A549 (cell line): ENCODE measurements at regions not wholly inside any gene's neighbourhood (a gene's known extent, or its start where the extent isn't known, plus 50 kb on each side); places are given as distances from the start of the nearest gene placed in this dataset.

Source experiments
- ATAC-seq, 2 experiments: fragments of 200-7000 bp in 1 of 2; fragments of >200 bp in 1 of 2; cut with Nextera tagmentation in 1 of 2; cut with Tn5 transposase in 1 of 2; 3 replicates each; pipeline versions ENCODE4 v1.8.0 to v1.9.1; 2018 to 2020; ENCODE audit warnings: mild to moderate bottlenecking in 1 of 2, moderate library complexity in 1 of 2
- CTCF ChIA-PET: fragments of 300-600 bp; sonication (Branson Sonifier 250); formaldehyde crosslinking; extraction: SDS; loops from one replicate; lab custom pipeline; 2021; ENCODE audit warnings: antibody characterized with exemption, inconsistent platforms; lab: Yijun Ruan, JAX
- POLR2A ChIA-PET: fragments of 350-600 bp; formaldehyde crosslinking; extraction: SDS; loops from one replicate; lab custom pipeline; 2021; ENCODE audit warnings: antibody characterized with exemption, inconsistent platforms; lab: Yijun Ruan, JAX
- DNase-seq, 2 experiments: peaks; one replicate each; pipeline versions ENCODE4 v3.0.0 to v3.0.0-alpha.2; 2011 to 2016; ENCODE audit warnings: low read depth in 1 of 2, low spot score in 1 of 2
- FAIRE-seq: peaks from 2 replicates; lab custom pipeline; 2011; peaks lifted over from hg19 to GRCh38; lab: Jason Lieb, UNC
- H3K27ac ChIP-seq, 2 experiments: fragments of >200 bp; sonication (Bioruptor Twin); formaldehyde crosslinking; 3 replicates each; pipeline ENCODE4 v1.5.1; 2016 to 2017
- H3K4me1 ChIP-seq: fragments of >200 bp; sonication (Bioruptor Twin); formaldehyde crosslinking; 3 replicates; pipeline ENCODE4 v1.6.1; 2016
- H3K4me2 ChIP-seq: fragments of >200 bp; sonication (Bioruptor Twin); formaldehyde crosslinking; 3 replicates; pipeline ENCODE4 v1.6.1; 2016
- H3K4me3 ChIP-seq: fragments of >200 bp; sonication (Bioruptor Twin); formaldehyde crosslinking; 3 replicates; pipeline ENCODE4 v1.5.1; 2016
- H3K9me3 ChIP-seq: fragments of >200 bp; sonication (Bioruptor Twin); formaldehyde crosslinking; 3 replicates; pipeline ENCODE4 v1.6.1; 2016
- EHMT2 ChIP-seq: fragments of 200-600 bp; sonication (generic); IDR thresholded peaks from 2 replicates; pipeline ENCODE4 v1.6.1; 2016; ENCODE audit warnings: antibody characterized with exemption, low read depth, mild to moderate bottlenecking, moderate library complexity
- ESRRA ChIP-seq: fragments of 150-350 bp; IDR thresholded peaks from 2 replicates; pipeline ENCODE4 v1.6.1; 2014; ENCODE audit warnings: mild to moderate bottlenecking, low read length, borderline replicate concordance
- FOSL2 ChIP-seq, 2 experiments: fragments of 450-650 bp in 1 of 2; fragments of >200 bp in 1 of 2; sonication (Bioruptor Twin) in 1 of 2; formaldehyde crosslinking; IDR thresholded peaks; 2 replicates each; pipeline versions ENCODE4 v1.5.0 to v1.6.1; 2016 to 2020; ENCODE audit warnings: mild to moderate bottlenecking in 1 of 2, moderate library complexity in 1 of 2
- GATA3 ChIP-seq: IDR thresholded peaks from 2 replicates; pipeline ENCODE4 v1.6.1; 2012; ENCODE audit warnings: borderline replicate concordance
- HDAC2 ChIP-seq: fragments of 200-600 bp; sonication (generic); IDR thresholded peaks from 2 replicates; pipeline ENCODE4 v1.6.1; 2016
- HEYL ChIP-seq: fragments of 250-450 bp; sonication (Bioruptor Pico); IDR thresholded peaks from 2 replicates; pipeline ENCODE4 v1.8.0; 2021; ENCODE audit warnings: mild to moderate bottlenecking, moderate library complexity
- HOXB13 ChIP-seq: fragments of 250-450 bp; sonication (Bioruptor Pico); IDR thresholded peaks from 2 replicates; pipeline ENCODE4 v1.5.0; 2020; ENCODE audit warnings: low read depth, mild to moderate bottlenecking, moderate library complexity
- HOXB5 ChIP-seq: fragments of 250-450 bp; sonication (Bioruptor Pico); IDR thresholded peaks from 2 replicates; pipeline ENCODE4 v1.5.0; 2020; ENCODE audit warnings: mild to moderate bottlenecking, moderate library complexity
- KDM1A ChIP-seq: fragments of 200-600 bp; sonication (generic); IDR thresholded peaks from 2 replicates; pipeline ENCODE4 v1.6.1; 2016; ENCODE audit warnings: low read depth, mild to moderate bottlenecking
- MAFK ChIP-seq: fragments of 450-650 bp; IDR thresholded peaks from 2 replicates; pipeline ENCODE4 v1.6.1; 2014; ENCODE audit not compliant: partially characterized antibody
- MAZ ChIP-seq: fragments of 150-350 bp; IDR thresholded peaks from 2 replicates; pipeline ENCODE4 v1.6.1; 2014; ENCODE audit warnings: antibody characterized with exemption, low read depth, low read length, borderline replicate concordance
- PHF8 ChIP-seq: fragments of 200-600 bp; sonication (generic); IDR thresholded peaks from 2 replicates; pipeline ENCODE4 v1.6.1; 2016; ENCODE audit warnings: low read depth, mild to moderate bottlenecking, antibody characterized with exemption, moderate library complexity, borderline replicate concordance
- RFX5 ChIP-seq: fragments of 450-650 bp; IDR thresholded peaks from 2 replicates; pipeline ENCODE4 v1.7.1; 2014; ENCODE audit warnings: antibody characterized with exemption, mild to moderate bottlenecking, moderate library complexity
- ZFP36 ChIP-seq: fragments of 450-650 bp; IDR thresholded peaks from 2 replicates; pipeline ENCODE4 v1.6.1; 2014; ENCODE audit warnings: borderline replicate concordance; ENCODE audit not compliant: partially characterized antibody
- WGBS: methylation state at CpG from one replicate; pipeline ENCODE4 v1.1.6; 2017; ENCODE audit errors: missing lambda C conversion rate; 5-methylcytosine and 5-hydroxymethylcytosine counted together
- TF ChIP-seq, protein P1 (sequence below): fragments of >200 bp; sonication (Bioruptor Twin); formaldehyde crosslinking; IDR thresholded peaks from 2 replicates; pipeline ENCODE4 v1.6.1; 2016
- TF ChIP-seq, protein P2 (sequence below): fragments of 200-600 bp; sonication (generic); IDR thresholded peaks from 2 replicates; pipeline ENCODE4 v1.6.1; 2016; ENCODE audit warnings: antibody characterized with exemption, mild to moderate bottlenecking, moderate library complexity
- TF ChIP-seq, protein P3 (sequence below): IDR thresholded peaks from 2 replicates; pipeline ENCODE4 v1.6.1; 2012
- TF ChIP-seq, protein P4 (sequence below): fragments of >200 bp; sonication (Bioruptor Twin); formaldehyde crosslinking; IDR thresholded peaks from 3 replicates; pipeline ENCODE4 v1.5.1; 2016

DNA sequence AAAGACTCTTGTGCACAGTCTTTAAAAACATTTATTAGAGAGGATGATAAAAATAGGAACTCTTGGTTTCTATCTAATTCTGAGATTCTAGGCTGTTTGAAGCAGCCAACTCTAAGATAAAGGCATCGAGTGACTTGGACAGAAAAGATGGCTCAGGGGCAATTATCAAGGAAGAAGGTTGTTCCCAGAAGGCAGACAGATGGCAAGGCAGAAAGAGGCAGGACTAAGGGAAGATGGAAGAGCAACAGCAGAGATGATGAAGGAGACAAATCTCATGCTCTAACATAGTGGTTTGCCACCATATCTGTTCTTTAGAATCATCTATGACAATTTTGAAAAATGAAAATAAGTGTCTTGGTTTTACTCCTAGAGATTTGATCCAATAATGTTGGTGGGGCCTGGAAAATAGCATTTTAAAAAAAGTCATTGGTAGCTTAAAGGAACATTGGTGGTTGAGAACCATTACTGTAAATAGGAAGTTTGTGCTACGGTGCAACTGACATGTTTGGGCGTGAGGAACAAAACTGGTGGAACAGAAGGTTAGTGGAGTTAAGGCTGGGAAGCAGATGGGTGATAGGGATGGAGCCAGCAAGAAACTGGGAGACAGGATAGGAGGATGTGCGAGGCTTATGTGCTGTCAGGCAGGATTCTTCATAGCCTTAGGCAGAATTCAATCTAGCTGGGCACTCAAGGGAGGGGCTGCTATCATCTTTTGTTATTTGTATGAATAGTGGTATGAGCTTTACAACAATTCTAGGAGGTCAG, 751.1 kb downstream of the DHX35 start (continued):
- TF ChIP-seq, protein P1, sequence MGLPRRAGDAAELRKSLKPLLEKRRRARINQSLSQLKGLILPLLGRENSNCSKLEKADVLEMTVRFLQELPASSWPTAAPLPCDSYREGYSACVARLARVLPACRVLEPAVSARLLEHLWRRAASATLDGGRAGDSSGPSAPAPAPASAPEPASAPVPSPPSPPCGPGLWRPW, result no peak
- no peak for TF ChIP-seq ESRRA
- TF ChIP-seq HDAC2, result no peak

DNA sequence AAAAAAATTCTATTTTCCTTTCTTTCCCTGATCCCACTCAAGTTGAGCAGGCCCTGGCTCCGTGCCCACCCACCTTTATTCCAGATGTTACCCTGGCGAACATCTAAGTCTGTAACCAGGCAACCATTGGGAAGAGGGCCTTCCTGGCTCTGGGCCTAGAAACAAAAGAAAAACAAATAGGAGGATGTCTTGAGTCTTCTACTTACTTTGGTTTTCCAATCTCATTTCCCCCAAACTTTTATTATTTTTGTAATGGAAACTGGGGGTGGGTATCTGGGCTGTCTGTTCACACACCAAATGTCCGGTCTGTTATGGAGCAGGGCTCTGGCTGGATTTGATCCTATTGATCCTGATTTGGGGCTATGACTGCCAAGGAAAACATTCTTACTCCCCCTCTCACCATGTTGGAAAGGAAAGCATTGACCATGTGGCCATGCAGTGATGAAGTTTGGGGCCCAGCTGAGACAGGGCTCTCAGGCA, 744.1 kb downstream of the DHX35 start:
- Histone ChIP-seq H3K4me2 (no peak overlapping the region), H3K9me3 (no peaks in the 10 kb centered on the region), H3K4me3 (no peak overlapping the region), H3K27ac (no peak overlapping the region), H3K4me1 (no peaks in the 10 kb centered on the region)
- ChIA-PET POLR2A (no interaction called here), CTCF (no interaction called here)
- no peak for ATAC-seq
- FAIRE-seq, result no peak
- WGBS, result 2% methylated on average over 3 of the region's 3 CpGs
- TF ChIP-seq, protein P2, sequence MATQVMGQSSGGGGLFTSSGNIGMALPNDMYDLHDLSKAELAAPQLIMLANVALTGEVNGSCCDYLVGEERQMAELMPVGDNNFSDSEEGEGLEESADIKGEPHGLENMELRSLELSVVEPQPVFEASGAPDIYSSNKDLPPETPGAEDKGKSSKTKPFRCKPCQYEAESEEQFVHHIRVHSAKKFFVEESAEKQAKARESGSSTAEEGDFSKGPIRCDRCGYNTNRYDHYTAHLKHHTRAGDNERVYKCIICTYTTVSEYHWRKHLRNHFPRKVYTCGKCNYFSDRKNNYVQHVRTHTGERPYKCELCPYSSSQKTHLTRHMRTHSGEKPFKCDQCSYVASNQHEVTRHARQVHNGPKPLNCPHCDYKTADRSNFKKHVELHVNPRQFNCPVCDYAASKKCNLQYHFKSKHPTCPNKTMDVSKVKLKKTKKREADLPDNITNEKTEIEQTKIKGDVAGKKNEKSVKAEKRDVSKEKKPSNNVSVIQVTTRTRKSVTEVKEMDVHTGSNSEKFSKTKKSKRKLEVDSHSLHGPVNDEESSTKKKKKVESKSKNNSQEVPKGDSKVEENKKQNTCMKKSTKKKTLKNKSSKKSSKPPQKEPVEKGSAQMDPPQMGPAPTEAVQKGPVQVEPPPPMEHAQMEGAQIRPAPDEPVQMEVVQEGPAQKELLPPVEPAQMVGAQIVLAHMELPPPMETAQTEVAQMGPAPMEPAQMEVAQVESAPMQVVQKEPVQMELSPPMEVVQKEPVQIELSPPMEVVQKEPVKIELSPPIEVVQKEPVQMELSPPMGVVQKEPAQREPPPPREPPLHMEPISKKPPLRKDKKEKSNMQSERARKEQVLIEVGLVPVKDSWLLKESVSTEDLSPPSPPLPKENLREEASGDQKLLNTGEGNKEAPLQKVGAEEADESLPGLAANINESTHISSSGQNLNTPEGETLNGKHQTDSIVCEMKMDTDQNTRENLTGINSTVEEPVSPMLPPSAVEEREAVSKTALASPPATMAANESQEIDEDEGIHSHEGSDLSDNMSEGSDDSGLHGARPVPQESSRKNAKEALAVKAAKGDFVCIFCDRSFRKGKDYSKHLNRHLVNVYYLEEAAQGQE, result no peak
- TF ChIP-seq RFX5 (no peak), PHF8 (no peak), EHMT2 (no peak), HOXB13 (CRISPR knock-in tag) (no peak), ZFP36 (no peak), HOXB5 (no peak), KDM1A (no peak), FOSL2 (IDR thresholded peaks at IDR 0.05) (no peak), FOSL2 (CRISPR knock-in tag; IDR thresholded peaks at IDR 0.05) (no peak), GATA3 (no peak), MAZ (no peak)
- TF ChIP-seq, protein P3, sequence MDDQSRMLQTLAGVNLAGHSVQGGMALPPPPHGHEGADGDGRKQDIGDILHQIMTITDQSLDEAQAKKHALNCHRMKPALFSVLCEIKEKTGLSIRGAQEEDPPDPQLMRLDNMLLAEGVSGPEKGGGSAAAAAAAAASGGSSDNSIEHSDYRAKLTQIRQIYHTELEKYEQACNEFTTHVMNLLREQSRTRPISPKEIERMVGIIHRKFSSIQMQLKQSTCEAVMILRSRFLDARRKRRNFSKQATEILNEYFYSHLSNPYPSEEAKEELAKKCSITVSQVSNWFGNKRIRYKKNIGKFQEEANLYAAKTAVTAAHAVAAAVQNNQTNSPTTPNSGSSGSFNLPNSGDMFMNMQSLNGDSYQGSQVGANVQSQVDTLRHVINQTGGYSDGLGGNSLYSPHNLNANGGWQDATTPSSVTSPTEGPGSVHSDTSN, result no peak
- TF ChIP-seq, protein P4, sequence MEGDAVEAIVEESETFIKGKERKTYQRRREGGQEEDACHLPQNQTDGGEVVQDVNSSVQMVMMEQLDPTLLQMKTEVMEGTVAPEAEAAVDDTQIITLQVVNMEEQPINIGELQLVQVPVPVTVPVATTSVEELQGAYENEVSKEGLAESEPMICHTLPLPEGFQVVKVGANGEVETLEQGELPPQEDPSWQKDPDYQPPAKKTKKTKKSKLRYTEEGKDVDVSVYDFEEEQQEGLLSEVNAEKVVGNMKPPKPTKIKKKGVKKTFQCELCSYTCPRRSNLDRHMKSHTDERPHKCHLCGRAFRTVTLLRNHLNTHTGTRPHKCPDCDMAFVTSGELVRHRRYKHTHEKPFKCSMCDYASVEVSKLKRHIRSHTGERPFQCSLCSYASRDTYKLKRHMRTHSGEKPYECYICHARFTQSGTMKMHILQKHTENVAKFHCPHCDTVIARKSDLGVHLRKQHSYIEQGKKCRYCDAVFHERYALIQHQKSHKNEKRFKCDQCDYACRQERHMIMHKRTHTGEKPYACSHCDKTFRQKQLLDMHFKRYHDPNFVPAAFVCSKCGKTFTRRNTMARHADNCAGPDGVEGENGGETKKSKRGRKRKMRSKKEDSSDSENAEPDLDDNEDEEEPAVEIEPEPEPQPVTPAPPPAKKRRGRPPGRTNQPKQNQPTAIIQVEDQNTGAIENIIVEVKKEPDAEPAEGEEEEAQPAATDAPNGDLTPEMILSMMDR, result no peak
- no peak for DNase-seq

DNA sequence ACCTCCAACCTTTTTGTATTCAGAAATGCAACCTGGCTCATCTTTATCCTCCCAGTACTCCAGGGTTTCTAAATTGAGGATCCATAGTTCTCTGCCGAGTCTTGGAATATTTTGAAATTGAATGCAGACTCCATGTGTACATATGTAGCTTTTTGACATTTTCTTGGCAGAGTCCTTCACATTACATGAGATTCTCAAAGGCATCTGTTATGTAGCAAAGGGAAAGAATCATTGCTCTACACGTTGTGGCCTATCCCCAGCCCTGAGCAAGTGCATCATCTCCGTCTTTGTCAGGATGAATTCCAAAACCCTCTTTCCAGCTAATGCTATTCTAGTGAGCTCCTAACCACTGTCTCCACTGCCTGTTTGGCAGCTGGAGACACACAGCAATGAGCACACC, 742.9 kb downstream of the DHX35 start:
- POLR2A ChIA-PET, result no interaction called here
- TF ChIP-seq HEYL, result no peak
- no peak for TF ChIP-seq MAFK
- CTCF ChIA-PET, result no interaction called here
- Histone ChIP-seq H3K4me3 (no peak overlapping the region), H3K27ac (no peak overlapping the region), H3K4me1 (no peaks in the 10 kb centered on the region), H3K9me3 (no peaks in the 10 kb centered on the region), H3K4me2 (no peak overlapping the region)
- DNase-seq (no peak), ATAC-seq (no peak), FAIRE-seq (no peak)
- WGBS, result 10% methylated on average over 3 of the region's 3 CpGs
